A549 (cell line): ENCODE measurements at regions not wholly inside any gene's neighbourhood (a gene's known extent, or its start where the extent isn't known, plus 50 kb on each side); places are given as distances from the start of the nearest gene placed in this dataset.

Source experiments
- ATAC-seq, 2 experiments: fragments of 200-7000 bp in 1 of 2; fragments of >200 bp in 1 of 2; cut with Nextera tagmentation in 1 of 2; cut with Tn5 transposase in 1 of 2; 3 replicates each; pipeline versions ENCODE4 v1.8.0 to v1.9.1; 2018 to 2020; ENCODE audit warnings: mild to moderate bottlenecking in 1 of 2, moderate library complexity in 1 of 2
- CTCF ChIA-PET: fragments of 300-600 bp; sonication (Branson Sonifier 250); formaldehyde crosslinking; extraction: SDS; loops from one replicate; lab custom pipeline; 2021; ENCODE audit warnings: antibody characterized with exemption, inconsistent platforms; lab: Yijun Ruan, JAX
- POLR2A ChIA-PET: fragments of 350-600 bp; formaldehyde crosslinking; extraction: SDS; loops from one replicate; lab custom pipeline; 2021; ENCODE audit warnings: antibody characterized with exemption, inconsistent platforms; lab: Yijun Ruan, JAX
- DNase-seq, 2 experiments: peaks; one replicate each; pipeline versions ENCODE4 v3.0.0 to v3.0.0-alpha.2; 2011 to 2016; ENCODE audit warnings: low read depth in 1 of 2, low spot score in 1 of 2
- FAIRE-seq: peaks from 2 replicates; lab custom pipeline; 2011; peaks lifted over from hg19 to GRCh38; lab: Jason Lieb, UNC
- H3K27ac ChIP-seq, 2 experiments: fragments of >200 bp; sonication (Bioruptor Twin); formaldehyde crosslinking; 3 replicates each; pipeline ENCODE4 v1.5.1; 2016 to 2017
- H3K4me1 ChIP-seq: fragments of >200 bp; sonication (Bioruptor Twin); formaldehyde crosslinking; 3 replicates; pipeline ENCODE4 v1.6.1; 2016
- H3K4me2 ChIP-seq: fragments of >200 bp; sonication (Bioruptor Twin); formaldehyde crosslinking; 3 replicates; pipeline ENCODE4 v1.6.1; 2016
- H3K4me3 ChIP-seq: fragments of >200 bp; sonication (Bioruptor Twin); formaldehyde crosslinking; 3 replicates; pipeline ENCODE4 v1.5.1; 2016
- H3K9me3 ChIP-seq: fragments of >200 bp; sonication (Bioruptor Twin); formaldehyde crosslinking; 3 replicates; pipeline ENCODE4 v1.6.1; 2016
- CEBPB ChIP-seq, 2 experiments: fragments of >200 bp in 1 of 2; sonication (Bioruptor Twin) in 1 of 2; formaldehyde crosslinking in 1 of 2; IDR thresholded peaks; 2 replicates each; pipeline ENCODE4 v1.6.1; 2012 to 2016
- CHD2 ChIP-seq: fragments of 150-350 bp; IDR thresholded peaks from 2 replicates; pipeline ENCODE4 v1.6.1; 2014; ENCODE audit warnings: low read length; ENCODE audit not compliant: partially characterized antibody
- CHD4 ChIP-seq: fragments of 200-600 bp; sonication (generic); IDR thresholded peaks from 2 replicates; pipeline ENCODE4 v1.6.1; 2016; ENCODE audit warnings: antibody characterized with exemption, mild to moderate bottlenecking, borderline replicate concordance
- CTCF ChIP-seq: fragments of >200 bp; sonication (Bioruptor Twin); formaldehyde crosslinking; IDR thresholded peaks from 3 replicates; pipeline ENCODE4 v1.5.1; 2016
- EHF ChIP-seq: fragments of 250-450 bp; sonication (Bioruptor Pico); IDR thresholded peaks from 2 replicates; pipeline ENCODE4 v1.5.0; 2020; ENCODE audit warnings: mild to moderate bottlenecking
- EHMT2 ChIP-seq: fragments of 200-600 bp; sonication (generic); IDR thresholded peaks from 2 replicates; pipeline ENCODE4 v1.6.1; 2016; ENCODE audit warnings: antibody characterized with exemption, low read depth, mild to moderate bottlenecking, moderate library complexity
- ELK1 ChIP-seq: fragments of 150-350 bp; IDR thresholded peaks from 2 replicates; pipeline ENCODE4 v1.6.1; 2014; ENCODE audit warnings: low read depth, mild to moderate bottlenecking, low read length
- FOSB ChIP-seq: fragments of 250-450 bp; sonication (Bioruptor Pico); IDR thresholded peaks from 2 replicates; pipeline ENCODE4 v1.5.0; 2020; ENCODE audit warnings: mild to moderate bottlenecking, moderate library complexity
- FOSL2 ChIP-seq, 2 experiments: fragments of 450-650 bp in 1 of 2; fragments of >200 bp in 1 of 2; sonication (Bioruptor Twin) in 1 of 2; formaldehyde crosslinking; IDR thresholded peaks; 2 replicates each; pipeline versions ENCODE4 v1.5.0 to v1.6.1; 2016 to 2020; ENCODE audit warnings: mild to moderate bottlenecking in 1 of 2, moderate library complexity in 1 of 2
- FOXS1 ChIP-seq: fragments of 250-450 bp; sonication (Bioruptor Pico); IDR thresholded peaks from 2 replicates; pipeline ENCODE4 v1.5.0; 2020; ENCODE audit warnings: mild to moderate bottlenecking, moderate library complexity
- GATA3 ChIP-seq: IDR thresholded peaks from 2 replicates; pipeline ENCODE4 v1.6.1; 2012; ENCODE audit warnings: borderline replicate concordance
- HEYL ChIP-seq: fragments of 250-450 bp; sonication (Bioruptor Pico); IDR thresholded peaks from 2 replicates; pipeline ENCODE4 v1.8.0; 2021; ENCODE audit warnings: mild to moderate bottlenecking, moderate library complexity
- HOXB13 ChIP-seq: fragments of 250-450 bp; sonication (Bioruptor Pico); IDR thresholded peaks from 2 replicates; pipeline ENCODE4 v1.5.0; 2020; ENCODE audit warnings: low read depth, mild to moderate bottlenecking, moderate library complexity
- KDM1A ChIP-seq: fragments of 200-600 bp; sonication (generic); IDR thresholded peaks from 2 replicates; pipeline ENCODE4 v1.6.1; 2016; ENCODE audit warnings: low read depth, mild to moderate bottlenecking
- MAFK ChIP-seq: fragments of 450-650 bp; IDR thresholded peaks from 2 replicates; pipeline ENCODE4 v1.6.1; 2014; ENCODE audit not compliant: partially characterized antibody
- NR3C1 ChIP-seq: fragments of >200 bp; sonication (Bioruptor Twin); formaldehyde crosslinking; IDR thresholded peaks from 3 replicates; pipeline ENCODE4 v1.6.1; 2017
- POLR2AphosphoS2 ChIP-seq: conservative IDR thresholded peaks from 2 replicates; pipeline ENCODE4 v1.6.1; 2012; ENCODE audit warnings: low read length, improper control_type of control experiment, inconsistent platforms
- RARB ChIP-seq: fragments of 250-450 bp; sonication (Bioruptor Pico); IDR thresholded peaks from 2 replicates; pipeline ENCODE4 v1.8.0; 2021; ENCODE audit warnings: mild to moderate bottlenecking, moderate library complexity
- RCOR1 ChIP-seq: fragments of 150-350 bp; IDR thresholded peaks from 2 replicates; pipeline ENCODE4 v1.6.1; 2014; ENCODE audit warnings: antibody characterized with exemption, low read length, low read depth
- REST ChIP-seq: fragments of 200-600 bp; sonication (generic); IDR thresholded peaks from 2 replicates; pipeline ENCODE4 v1.6.1; 2016; ENCODE audit warnings: antibody characterized with exemption, mild to moderate bottlenecking, moderate library complexity
- TP53 ChIP-seq: fragments of 250-450 bp; sonication (Bioruptor Pico); IDR thresholded peaks from 2 replicates; pipeline ENCODE4 v1.5.0; 2021; ENCODE audit warnings: mild to moderate bottlenecking, moderate library complexity
- ZSCAN20 ChIP-seq: fragments of 250-450 bp; sonication (Bioruptor Pico); IDR thresholded peaks from 2 replicates; pipeline ENCODE4 v1.8.0; 2022; ENCODE audit warnings: mild to moderate bottlenecking, moderate library complexity
- WGBS: methylation state at CpG from one replicate; pipeline ENCODE4 v1.1.6; 2017; ENCODE audit errors: missing lambda C conversion rate; 5-methylcytosine and 5-hydroxymethylcytosine counted together
- TF ChIP-seq, protein P1 (sequence below): IDR thresholded peaks from 2 replicates; pipeline ENCODE4 v1.6.1; 2012
- TF ChIP-seq, protein P2 (sequence below): fragments of 250-450 bp; sonication (Bioruptor Pico); IDR thresholded peaks from 2 replicates; pipeline ENCODE4 v1.5.0; 2020; ENCODE audit warnings: low read depth, mild to moderate bottlenecking, moderate library complexity
- TF ChIP-seq, protein P3 (sequence below): fragments of 450-650 bp; IDR thresholded peaks from 2 replicates; pipeline ENCODE4 v1.6.1; 2014; ENCODE audit warnings: antibody characterized with exemption

DNA sequence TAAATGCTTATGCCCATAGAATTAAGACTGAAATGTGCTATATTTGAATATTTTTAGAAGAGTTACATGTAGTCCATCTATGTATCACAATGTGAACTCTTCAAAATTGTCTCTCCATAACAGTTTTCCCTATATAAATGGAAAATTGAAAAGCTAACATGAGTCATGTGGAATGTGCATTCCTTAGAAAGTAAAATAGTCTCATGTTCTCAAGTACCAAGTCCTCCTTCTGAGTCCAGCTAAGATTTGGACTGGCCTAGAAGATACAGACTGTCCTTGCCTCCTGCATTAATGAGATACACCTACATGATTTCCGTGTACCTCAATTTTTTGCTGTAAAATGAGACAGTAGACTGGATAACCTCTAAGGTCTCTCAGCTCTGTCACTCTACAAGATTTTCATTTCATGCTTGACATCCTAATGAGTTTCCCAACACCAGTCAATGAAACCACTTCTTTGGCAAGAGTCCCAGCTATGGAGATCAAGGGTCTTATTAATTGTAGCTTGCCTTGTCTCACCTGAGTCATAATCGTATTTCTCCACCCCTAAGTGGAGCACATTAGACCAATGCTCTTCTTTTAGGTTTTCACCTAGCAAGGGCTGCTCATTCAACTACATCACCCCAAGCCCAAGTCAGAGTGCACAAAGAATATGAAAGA lies 350.6 kb upstream of the IL12A start:
- Histone ChIP-seq H3K4me3 (no peak overlapping the region), H3K4me2 (peak overlapping the region; percentile 46), H3K4me1 (peaks cover 55% of the 10 kb centered on the region), H3K9me3 (no peaks in the 10 kb centered on the region)
- peak; percentile 90 for FAIRE-seq
- peak in 1 of 2 experiments; percentile 60 for DNase-seq
- WGBS: 12% methylated on average over 2 of the region's 2 CpGs
- CTCF ChIA-PET: interaction anchor here (1.1 to 2.1 kb wide), 3 partner anchors 21 to 167 kb away, joined by 3 to 6 read pairs (median 3); no protein-coding TSS in a partner anchor
- POLR2A ChIA-PET: interaction anchor here (1.8 kb wide), 1 partner anchor 125 kb away, joined by 16 read pairs; no protein-coding TSS in a partner anchor
- peak in 1 of 2 experiments; percentile 72; a peak in 3 of 6 replicates for ATAC-seq
- no peak for TF ChIP-seq ELK1
- TF ChIP-seq, protein P1, sequence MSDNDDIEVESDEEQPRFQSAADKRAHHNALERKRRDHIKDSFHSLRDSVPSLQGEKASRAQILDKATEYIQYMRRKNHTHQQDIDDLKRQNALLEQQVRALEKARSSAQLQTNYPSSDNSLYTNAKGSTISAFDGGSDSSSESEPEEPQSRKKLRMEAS: 0 out of 2 replicates have a peak, but pooled peaks have one; percentile 18
- TF ChIP-seq CHD2: no peak
- no peak for TF ChIP-seq EHMT2
- TF ChIP-seq HOXB13 (CRISPR knock-in tag): no peak
- TF ChIP-seq FOXS1 (CRISPR knock-in tag): no peak
- no peak for TF ChIP-seq RCOR1
- TF ChIP-seq, protein P2, sequence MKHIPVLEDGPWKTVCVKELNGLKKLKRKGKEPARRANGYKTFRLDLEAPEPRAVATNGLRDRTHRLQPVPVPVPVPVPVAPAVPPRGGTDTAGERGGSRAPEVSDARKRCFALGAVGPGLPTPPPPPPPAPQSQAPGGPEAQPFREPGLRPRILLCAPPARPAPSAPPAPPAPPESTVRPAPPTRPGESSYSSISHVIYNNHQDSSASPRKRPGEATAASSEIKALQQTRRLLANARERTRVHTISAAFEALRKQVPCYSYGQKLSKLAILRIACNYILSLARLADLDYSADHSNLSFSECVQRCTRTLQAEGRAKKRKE: no peak
- TF ChIP-seq, protein P3, sequence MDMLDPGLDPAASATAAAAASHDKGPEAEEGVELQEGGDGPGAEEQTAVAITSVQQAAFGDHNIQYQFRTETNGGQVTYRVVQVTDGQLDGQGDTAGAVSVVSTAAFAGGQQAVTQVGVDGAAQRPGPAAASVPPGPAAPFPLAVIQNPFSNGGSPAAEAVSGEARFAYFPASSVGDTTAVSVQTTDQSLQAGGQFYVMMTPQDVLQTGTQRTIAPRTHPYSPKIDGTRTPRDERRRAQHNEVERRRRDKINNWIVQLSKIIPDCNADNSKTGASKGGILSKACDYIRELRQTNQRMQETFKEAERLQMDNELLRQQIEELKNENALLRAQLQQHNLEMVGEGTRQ: no peak
- peak; percentile 41; the same call in 1 of the 2 replicates for TF ChIP-seq GATA3
- no peak for TF ChIP-seq REST
- no peak for TF ChIP-seq POLR2AphosphoS2
- TF ChIP-seq NR3C1: no peak
- no peak for TF ChIP-seq FOSL2 (IDR thresholded peaks at IDR 0.05)
- peak; percentile 81 for TF ChIP-seq FOSL2 (CRISPR knock-in tag; IDR thresholded peaks at IDR 0.05)
- TF ChIP-seq ZSCAN20 (CRISPR knock-in tag): no peak
- TF ChIP-seq RARB (CRISPR knock-in tag): no peak
- no peak for TF ChIP-seq MAFK
- TF ChIP-seq TP53 (CRISPR knock-in tag): no peak
- TF ChIP-seq, all 56 proteins: peak for 3
- peak overlapping the region; percentile 72 to 76 for H3K27ac ChIP-seq

DNA sequence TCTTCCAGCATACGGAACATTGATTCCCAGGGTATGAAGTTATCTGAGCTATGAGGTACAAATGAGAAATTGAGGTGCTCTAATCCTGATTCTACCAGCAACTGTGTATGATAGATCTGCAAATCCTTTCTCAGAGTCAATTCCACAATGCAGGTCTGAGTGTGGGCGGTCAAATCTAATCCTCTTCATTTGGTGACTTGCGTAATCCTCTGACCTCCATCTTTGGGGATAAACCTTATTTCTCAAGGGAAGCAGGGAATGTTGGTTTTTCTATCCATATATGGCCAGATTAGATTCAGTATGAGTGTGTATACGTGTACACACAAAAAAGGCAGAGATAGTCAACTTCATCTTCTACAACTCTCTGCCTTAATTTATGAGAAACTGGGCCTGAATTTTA lies 348.4 kb upstream of the IL12A start:
- no peak overlapping the region for H3K4me2 ChIP-seq
- DNase-seq (no peak), ATAC-seq (no peak), FAIRE-seq (no peak)
- ChIA-PET POLR2A (no interaction called here), CTCF (no interaction called here)
- peaks cover 34% of the 10 kb centered on the region for H3K4me1 ChIP-seq
- TF ChIP-seq CTCF (no peak), CHD4 (no peak), EHF (CRISPR knock-in tag) (no peak), HEYL (CRISPR knock-in tag) (no peak), KDM1A (no peak), CEBPB (IDR thresholded peaks at IDR 0.05) (peak in 1 of 2 experiments; percentile 49; a peak in 1 of 4 replicates), FOSB (CRISPR knock-in tag) (no peak)
- H3K4me3 ChIP-seq: no peak overlapping the region
- no peaks in the 10 kb centered on the region for H3K9me3 ChIP-seq
- no peak overlapping the region; a peak in 1 of 6 replicates for H3K27ac ChIP-seq
- 97% methylated on average over 4 of the region's 4 CpGs for WGBS
